Left lobe of liver (tissue), 2 donors: ENCODE measurements at regions not wholly inside any gene's neighbourhood (a gene's known extent, or its start where the extent isn't known, plus 50 kb on each side); places are given as distances from the start of the nearest gene placed in this dataset.

Experiments
- ATAC-seq: fragments of 200-7000 bp; cut with Tn5 transposase; one replicate; pipeline ENCODE4 v1.9.1; 2020; ENCODE audit warnings: mild to moderate bottlenecking, moderate library complexity
- DNase-seq: peaks from one replicate; pipeline ENCODE4 v3.0.0-alpha.2; 2020; ENCODE audit warnings: low spot score
- donor health status: DM: no; HTN: no; CAD: no; lungs with moderate emphysema.
- donor health status: DM: no; HTN: yes; CAD: no.

DNA sequence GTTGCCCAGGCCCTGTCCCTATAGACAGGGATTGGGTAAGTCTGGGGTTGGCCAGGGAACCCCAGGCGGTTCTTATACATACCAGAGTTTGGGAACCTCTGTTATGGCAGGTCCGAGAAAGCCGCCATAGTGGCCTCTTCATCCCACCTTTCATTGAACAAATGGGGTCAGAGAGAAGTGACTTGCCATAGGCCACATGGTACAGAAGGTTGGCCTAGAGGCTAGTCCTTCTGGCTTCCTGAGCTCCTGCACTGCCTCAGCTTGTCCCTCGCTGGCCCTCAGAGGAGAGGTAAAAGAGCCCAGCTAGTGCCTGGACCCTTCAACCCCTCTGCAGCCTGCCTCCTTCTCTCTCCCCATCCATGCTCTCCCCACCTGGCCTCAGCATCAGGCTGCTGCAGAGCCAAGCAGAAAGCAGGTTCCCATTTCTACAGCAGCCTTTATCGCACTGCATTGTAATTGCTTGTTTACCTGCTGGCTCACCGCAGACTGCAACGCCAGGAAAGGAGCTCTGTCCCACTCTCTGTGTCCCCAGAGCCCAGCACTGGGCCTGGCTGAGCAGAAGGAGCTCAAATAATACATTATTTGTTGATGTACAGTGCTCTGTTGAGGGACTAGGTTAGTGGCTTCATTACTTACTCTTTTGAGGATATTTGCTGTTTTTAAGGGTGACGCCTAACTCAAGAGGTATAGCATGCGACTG is 103.6 kb downstream of the TRIM29 start:
- DNase-seq, result peak; percentile 7
- ATAC-seq, result no peak

DNA sequence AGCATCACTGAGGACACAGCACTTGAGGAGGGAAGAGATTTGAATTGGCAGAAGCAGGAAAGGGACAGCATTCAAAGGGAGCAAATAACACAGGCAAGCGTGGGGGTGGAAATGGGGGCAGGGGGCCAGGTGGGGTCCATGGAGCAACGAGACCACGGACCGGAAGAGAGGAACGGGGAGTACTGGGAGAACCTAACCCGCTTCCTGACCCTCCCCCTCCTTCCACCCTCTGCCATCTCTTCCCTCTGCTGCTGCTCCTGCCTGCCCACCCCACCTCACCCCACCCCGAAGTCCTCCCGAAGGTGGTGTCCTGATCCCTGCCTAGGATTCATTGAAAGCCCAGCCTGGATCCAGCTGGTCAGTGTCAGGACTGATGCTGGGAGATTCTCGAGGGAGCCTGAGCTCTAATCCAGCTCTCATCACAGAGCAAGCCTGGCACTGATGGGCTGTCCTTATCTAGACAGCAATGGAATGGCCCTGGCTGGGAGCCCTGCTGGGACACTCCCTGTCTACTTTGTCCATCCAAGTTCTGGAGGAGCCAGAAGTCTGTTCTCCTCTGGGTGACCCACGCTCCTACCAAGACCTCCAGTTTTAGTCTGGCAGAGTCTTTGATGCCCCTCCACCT is 105.0 kb downstream of the TRIM29 start:
- no peak for DNase-seq
- peak; percentile 41 for ATAC-seq

DNA sequence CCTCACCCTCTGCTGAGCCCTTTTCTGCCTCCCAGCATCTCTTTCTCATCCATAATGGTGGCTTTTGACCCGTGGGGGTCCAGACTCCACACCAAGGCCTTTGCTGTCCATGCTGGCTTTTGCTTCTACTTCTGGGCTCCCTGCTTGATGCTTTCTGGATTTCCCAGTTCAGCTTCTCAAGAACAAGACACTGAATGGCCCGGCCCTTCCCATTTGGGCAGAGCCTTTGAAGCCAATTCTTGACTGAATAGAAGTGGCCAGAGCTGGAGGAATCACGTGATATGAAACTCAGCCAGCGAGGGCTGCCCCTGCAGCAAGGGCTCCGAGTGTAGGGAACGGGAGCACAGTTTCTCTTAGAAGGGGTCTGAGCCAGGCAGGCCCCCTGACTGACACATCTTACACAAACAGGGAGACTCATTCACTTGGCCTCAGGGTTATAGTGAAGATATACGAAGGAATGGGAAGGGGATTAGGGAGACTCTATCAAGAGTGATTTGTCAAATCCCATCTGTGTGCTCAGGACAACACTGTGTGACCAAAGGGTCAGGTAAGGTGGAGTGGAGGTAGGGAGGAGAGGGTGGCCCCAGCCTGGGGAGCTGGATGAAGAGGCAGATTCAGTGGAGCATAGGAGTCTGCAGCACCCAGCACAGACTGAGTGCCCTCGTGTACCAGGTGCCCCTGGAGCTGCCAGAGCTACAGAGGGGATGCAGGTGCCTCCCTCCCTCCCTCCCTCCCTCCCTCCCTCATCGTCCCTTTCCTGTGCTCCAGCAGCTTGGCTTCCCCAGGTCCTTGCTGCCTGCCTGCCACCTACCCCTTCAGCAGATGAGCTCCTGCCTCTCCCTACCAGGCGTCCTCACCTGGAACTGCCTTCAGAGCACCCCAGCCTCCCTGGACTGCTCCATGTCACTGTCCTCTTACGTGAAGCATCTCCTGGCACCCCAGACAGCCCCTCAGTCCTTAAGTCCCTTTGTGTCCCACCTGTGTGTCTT is 106.0 kb downstream of the TRIM29 start:
- no peak for ATAC-seq
- DNase-seq, result no peak

DNA sequence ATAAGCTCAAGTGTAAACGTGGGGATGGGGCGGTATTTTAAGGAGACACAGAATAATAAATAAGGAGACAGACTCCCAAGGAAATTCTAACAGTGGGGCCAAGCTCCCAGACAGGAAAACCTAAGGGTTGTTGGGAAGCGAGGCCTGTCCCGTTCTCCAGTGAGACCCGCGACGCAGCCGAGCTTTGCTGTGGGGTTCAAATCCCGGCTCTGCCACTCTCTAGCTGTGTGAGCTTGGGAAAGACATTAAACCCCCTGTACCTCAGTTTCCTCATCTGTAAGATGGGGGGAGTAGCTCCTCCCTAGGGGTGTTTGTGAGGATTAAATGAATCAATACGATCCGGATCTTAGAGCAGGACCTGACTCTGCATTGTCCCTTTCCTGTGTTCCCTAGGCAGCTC is 106.8 kb downstream of the TRIM29 start:
- ATAC-seq, result no peak
- no peak for DNase-seq

DNA sequence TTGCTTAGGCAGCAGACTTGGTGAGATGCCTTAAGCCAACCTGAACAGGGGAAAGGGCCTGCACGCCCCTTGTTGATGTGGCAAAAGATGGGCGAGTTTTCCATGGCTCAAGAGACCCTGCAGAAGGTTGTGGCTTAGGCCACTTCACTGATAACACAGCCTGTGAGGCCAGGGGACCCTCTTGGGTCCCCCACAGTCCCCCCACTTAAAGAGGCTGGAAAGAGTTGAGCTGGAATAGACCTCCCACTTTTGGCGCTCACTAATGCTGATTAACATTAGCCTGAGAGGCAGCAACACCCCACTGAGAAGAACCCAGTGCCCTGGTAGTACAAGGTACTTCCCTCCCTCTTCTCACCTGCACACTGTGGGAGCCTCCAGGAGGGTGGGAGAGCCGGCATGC is 107.5 kb downstream of the TRIM29 start:
- ATAC-seq, result no peak
- DNase-seq, result no peak

DNA sequence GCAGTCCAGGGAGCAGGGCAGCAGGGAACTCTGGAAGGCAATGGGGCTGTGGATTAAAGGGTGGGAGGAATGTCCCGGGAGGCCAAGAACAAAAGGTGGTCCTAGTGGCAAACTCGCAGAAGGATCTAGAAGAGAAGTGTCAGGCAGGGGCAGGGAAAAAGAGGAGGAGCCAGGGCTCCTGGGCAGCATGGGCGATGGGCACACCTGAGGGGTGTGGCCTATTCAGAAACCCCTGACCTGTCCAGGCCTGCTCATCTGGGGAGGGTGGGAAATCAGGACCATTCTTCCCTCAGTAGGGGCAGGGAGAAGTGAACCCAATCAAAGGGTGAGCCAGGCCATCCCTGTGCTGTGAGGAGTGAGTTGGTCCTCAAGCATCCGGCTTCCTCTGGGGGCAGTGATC is 108.6 kb downstream of the TRIM29 start:
- DNase-seq (no peak), ATAC-seq (no peak)

DNA sequence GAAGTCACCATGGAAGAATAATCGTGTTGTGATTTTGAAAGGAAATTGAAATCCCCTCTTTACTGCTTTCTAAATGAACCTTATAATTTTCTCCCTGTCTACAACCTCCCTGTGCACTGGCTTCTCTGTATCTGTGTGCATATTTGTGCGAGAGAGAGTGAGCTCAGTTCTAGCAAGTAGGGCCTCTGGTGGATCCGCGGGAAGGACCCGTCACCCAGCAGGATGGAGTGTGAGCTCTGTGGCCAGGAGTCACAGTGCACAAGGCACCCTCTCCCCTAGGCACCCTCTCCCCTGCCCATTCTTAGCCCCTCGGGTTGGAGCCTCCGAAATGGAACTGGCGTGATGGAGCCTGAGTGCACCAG is 109.0 kb downstream of the TRIM29 start:
- no peak for ATAC-seq
- peak; percentile 14 for DNase-seq

DNA sequence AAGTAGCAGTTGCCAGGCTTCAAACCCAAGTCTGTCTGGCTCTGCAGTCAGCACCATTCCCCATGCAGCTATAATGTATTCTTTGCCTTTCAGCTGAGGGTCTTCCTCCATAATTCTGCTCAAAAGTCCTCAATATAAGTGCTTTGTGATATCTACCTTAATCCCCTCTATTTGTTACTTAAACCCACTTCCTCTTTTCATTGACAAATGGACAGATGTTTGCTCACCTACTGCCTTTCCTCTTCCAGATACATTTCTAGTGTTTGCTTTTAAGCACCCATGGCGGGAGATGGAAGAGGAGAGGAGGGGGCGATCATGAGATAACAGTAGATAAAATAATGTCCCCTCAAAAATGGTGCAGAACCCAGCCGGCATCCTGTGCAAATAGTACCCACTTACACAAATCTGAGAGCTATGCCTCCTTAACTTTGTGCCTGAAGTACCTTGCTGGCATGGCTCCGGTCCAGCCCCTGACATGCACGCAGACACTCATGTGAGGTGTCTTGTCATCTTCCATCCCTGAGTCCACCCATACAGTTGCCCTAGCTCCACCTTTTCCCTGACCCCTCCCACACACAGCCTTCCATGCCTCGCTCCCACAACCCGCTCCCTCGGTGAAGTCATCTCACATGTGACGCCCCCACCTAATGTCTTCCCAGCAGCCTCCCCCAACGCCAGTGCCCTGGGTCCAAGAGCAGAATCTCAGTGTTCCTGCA is 109.6 kb downstream of the TRIM29 start:
- DNase-seq, result peak; percentile 26
- ATAC-seq, result no peak

DNA sequence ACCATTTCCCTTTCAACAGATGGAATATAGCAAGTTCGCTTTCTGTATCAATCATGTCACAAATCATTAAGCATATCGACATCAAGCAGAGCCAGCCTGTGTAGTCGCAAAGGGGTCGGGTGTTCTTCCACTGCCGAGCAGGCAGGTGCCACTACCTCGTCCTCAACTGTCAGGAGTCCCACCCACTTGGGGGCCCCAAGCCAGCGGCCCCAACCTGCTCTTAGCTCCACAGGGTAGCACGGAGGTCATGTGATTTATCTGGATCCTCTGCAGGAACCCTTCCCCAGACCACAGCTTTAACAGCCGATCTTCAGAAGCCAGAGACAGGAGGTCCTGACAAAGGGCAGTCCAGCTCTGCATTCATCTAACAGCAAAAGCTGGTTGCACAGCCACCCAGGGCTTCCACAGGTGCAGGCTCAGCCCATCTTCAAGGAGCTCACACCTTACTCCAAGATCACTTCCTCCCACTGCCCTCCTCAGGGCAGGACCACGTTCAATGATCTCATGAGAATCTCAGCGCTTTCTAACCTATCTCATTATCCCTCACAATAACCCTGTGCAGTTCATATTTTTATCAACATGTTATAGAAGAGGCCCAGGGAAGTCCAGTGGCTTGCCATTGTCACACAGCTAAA is 110.2 kb downstream of the TRIM29 start:
- no peak for ATAC-seq
- peak; percentile 19 for DNase-seq

DNA sequence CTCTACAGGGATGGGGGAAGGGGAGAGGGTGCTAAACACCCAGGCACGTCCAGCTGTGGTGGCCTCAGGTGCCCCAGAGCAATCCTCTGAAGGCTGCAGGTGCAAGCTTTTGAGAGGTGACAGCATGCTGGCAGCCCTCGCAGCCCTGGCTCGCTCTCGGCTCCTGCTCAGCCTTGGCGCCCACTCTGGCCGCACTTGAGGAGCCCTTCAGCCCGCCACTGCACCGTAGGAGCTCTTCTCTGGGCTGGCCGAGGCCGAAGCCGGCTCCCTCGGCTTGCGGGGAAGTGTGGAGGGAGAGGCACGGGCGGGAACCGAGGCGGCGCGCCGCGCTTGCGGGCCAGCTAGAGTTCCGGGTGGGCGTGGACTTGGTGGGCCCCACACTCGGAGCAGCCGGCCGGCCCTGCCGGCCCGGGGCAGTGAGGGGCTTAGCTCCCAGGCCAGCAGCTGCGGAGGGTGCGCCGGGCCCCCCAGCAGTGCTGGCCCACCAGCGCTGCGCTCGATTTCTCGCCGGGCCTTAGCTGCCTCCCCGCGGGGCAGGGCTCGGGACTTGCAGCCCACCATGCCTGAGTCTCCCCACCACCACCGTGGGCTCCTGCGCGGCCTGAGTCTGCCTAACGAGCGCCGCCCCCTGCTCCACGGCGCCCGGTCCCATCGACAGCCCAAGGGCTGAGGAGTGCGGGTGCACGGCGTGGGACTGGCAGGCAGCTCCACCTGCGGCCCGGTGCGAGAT is 112.1 kb downstream of the TRIM29 start:
- no peak for ATAC-seq
- DNase-seq, result peak; percentile 33

DNA sequence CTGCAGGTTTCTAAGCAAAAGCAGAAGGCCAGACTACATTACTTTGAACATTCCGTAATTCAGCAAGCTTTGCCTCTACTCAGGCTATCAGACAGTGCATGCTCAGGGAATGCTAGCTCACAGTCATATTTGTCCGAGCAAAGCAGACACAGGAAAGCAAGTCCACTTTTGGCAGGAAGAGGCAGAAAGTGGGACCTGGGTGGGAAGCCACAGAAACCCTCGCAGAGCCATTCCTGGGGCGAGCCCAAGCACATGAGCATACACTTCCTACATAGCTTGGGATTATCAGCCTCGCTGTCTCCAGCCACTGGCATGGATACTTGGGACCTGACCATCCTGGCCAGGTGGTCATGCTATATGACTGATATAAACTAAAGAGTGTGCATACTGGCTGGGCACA is 113.3 kb downstream of the TRIM29 start:
- ATAC-seq (no peak), DNase-seq (no peak)

DNA sequence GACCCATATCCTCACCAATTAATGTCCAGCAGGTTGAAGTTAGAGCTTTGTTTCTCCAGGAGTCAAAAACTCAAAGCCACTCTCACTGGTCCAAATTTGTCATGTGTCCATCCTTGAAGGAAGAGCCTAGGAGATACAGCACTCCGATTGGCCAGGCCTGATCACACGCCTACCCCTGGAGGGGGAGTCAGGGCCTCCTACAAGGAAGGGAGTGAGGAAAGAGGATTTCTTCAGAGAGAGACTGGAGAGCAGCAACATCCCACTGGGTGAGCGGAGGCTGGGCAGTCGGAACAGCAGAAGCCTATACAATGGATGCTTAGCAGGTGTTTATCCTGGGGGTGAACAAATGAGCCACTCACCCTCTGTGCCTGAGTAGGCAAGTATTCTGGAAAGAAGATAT is 113.9 kb downstream of the TRIM29 start:
- DNase-seq (no peak), ATAC-seq (no peak)

DNA sequence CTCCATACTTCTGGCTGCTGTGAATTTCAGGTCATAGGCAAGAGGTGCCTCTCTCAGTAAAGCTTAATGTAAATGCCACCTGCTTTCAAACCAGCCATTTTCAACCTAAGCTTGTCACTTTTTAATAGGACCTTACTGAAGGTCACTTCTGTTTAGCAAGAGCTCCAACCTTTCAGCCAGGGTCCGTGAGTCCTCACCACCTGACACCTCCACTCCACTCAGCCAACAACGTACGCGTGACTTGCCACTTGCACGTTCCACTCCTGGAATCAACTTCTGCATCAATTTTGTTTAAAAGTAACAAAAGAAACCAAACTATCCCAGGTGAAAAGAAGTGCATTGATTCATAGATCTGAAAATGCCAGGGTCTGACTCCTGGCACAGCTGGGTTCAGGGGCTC is 114.4 kb downstream of the TRIM29 start:
- ATAC-seq, result no peak
- no peak for DNase-seq

DNA sequence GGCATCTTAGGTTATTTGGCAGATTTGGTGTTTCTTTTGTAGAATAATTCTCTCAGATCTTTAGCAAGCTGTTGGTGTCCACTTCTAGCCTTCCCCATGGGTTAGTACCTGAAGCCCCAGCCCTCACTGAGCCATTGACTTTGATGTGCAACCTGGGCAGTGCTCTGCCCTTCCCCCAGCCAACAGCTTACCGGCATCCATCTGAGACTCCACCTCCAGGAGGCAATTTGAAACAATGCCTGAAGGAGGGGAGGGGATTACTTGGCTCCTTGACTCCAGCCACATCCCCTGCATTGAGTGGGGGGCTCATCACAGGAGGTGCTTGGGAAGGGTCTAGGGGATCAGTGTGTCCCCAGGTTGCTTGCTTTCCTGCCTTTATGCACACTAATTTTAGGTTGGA is 114.8 kb downstream of the TRIM29 start:
- ATAC-seq, result no peak

DNA sequence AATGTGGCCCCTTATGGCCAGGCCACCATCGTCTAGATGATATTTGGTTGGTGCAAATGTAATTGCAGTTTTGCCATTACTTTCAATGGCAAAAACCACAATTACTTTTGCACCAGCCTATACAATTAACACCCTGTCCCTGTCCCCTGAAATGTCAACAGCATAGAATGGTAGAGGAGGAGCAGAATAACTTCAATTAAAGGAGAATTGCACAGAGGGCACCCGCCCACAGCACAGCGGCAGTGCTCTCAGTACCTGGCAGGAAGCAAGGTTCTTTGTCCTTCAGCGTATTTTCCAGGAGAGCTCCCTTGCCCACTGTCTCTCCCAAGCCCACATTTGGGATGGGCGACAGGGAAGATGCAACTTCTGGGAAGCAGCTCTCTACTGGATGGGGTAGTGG is 115.3 kb downstream of the TRIM29 start:
- ATAC-seq (no peak), DNase-seq (no peak)

More for the DNA sequence above, 114.8 kb downstream of the TRIM29 start:
- DNase-seq, result no peak

DNA sequence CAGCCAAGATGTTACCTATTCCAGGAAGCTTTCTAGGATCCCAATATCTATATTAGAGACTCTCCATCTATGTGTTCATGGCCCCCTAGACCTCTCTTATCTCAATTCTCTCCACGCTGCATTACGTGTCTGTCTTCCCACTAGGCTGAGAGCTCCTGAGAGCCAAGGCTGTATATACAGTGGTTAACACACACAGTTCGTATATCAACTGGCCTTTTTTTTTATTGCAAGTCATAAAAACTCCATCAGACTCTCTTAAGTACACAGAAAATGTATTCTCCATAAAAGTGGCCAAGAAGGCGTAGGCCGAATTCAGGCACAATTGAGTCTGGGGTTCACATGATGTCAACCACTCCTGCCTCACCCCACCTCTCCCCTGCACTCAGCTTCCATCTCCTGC is 115.9 kb downstream of the TRIM29 start:
- no peak for DNase-seq
- ATAC-seq, result no peak

DNA sequence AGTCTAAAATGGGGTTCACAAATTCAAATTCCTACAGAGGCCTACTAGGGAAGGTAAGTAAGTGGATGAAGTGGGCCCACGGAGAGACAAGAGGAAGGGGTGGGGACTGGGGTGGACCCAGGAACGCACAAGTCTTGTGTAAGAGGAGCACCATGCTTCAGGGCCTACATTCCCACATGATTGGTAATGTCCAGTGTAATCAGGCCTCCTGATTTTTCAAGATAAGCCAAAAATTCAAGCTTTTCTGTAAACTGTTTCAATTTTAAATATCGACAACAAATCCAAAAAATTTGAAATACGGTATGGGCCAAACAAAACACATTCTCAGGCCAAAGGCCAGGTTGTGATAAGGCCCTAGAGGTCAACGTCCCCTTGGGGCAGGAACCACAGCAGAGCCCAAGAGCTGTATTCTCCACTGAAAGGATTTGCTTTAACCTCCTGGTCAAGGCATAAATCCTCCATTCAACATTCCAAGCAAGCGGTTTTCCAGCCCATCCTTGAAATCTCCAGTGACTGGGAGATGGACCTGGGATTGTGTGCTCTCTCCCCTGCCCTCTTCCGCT is 116.4 kb downstream of the TRIM29 start:
- ATAC-seq (peak; percentile 59), DNase-seq (no peak)

DNA sequence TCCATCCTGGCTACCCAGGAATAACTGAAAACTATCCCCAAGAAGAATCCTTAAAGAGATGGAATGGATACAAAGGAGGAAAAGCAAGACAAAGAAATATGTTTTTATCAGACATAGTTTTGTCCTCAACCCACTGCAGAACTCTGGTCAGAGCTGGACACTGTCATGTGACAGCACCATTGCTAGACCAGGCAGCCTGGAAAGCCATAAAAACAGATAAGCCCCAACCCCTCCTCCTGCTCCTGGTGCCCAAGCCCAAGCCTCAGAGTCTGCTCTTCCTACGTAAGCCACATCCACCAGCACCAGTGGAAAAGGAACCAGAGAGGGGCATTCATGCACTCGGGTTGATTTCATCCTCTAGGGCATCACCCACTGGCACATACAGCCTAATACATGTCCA is 116.9 kb downstream of the TRIM29 start:
- no peak for DNase-seq
- ATAC-seq, result no peak

DNA sequence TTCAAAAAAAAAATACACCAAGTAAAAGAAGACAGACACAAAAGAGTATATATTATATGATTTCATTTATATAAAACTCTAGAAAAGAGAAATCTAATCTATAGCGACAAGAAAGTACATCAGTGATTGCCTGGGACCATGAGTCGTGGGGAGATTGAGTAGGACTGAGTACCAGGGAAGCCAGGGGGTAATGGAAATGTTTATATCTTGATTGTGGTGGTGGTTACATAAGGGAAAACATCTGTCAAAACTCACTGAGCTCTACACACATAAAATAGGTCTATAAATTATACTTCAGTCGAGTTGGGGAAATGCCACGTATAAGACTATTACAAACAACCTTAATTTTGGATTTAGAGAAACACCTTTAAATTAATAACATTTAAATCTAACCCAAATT is 117.4 kb downstream of the TRIM29 start:
- ATAC-seq (no peak), DNase-seq (no peak)

DNA sequence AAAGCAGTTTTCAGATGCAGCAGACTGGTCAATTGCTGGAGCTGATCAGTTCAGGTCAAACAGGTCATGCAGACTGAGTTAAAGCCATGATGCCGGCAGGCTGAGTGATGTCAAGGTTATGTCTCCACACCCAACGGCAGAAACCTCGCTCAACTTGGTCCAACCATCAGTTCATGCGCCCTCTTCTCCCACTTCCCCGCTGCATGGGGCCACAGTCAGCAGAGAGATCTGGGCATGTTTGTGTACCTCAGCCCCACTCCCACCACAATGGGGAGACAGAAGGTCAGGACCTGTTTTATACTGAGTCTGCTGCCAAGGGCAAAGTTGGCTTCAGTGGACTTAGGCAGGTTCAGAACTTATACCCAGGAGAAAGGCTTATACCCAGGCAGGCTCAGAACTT is 118.7 kb downstream of the TRIM29 start:
- ATAC-seq, result no peak
- no peak for DNase-seq
